Stimulated activated CD4-positive, alpha-beta T cell treated with anti-CD3 and anti-CD28 coated beads, Interleukin-12 subunit alpha, Interleukin-12 subunit beta, amount 100 ng/mL, for 48 hours (primary cell): ENCODE measurements at regions not wholly inside any gene's neighbourhood (a gene's known extent, or its start where the extent isn't known, plus 50 kb on each side); places are given as distances from the start of the nearest gene placed in this dataset.

Experiments
- DNase-seq, 3 donors: peaks; one replicate each; pipeline ENCODE4 v3.0.0-alpha.2; 2020; ENCODE audit warnings: low read depth in 2 of 3, low spot score in 1 of 3

DNA sequence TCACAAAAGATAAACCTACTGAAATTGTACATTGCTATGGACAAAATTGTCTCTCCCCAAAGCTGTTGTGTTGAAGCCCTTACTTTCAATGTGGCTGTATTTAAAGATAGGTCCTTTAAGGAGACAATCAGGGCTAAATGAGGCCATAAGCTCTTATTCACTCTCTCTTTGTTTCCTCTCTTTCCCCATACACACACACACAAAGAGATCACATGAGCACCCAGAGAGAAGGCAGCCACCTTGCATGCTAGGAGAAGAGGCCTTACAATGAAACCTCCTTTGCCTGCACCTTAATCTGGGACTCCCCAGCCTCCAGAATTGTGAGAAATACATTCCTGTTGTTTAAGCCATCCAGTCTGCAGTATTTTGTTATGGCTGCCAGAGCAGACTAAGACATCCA is 1295.6 kb upstream of the CDH6 start:
- no peak for DNase-seq

DNA sequence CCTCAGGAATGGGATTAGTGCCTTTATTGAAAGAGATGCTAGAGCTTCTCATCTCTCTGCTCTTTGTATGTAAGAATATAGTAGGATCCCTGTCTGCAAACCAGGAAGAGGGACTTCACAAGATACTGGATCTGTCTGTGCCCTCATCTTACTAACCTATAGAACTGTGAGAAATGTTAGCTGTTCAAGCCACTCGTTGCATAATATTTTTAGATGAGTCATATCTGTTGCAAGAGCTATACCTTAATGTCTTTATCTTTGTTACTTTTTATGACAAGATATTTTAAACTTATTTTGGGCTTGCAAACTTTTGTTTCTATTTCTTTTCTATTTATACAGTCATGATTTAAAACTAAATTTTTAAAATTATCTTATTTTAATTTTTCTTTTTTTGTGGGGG is 1296.8 kb upstream of the CDH6 start:
- no peak for DNase-seq

DNA sequence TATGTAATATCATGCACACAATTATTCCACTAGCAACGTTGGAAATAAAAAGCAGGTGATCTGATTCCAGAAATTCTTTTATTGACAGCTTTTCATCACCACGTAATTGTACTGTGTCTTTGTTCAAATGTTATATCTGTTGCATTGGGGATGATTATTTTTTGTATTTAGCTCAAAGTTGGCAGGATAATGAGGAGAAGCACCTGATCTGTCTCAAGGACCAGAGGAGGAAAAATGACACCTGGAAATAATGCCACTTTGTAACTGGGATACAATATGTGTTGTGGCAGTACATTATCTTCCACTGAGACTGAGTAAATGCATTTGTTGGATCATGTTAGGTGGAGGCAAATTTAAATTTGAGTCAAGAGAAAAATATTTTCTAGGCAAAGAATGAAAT is 1298.8 kb upstream of the CDH6 start:
- DNase-seq = no peak

DNA sequence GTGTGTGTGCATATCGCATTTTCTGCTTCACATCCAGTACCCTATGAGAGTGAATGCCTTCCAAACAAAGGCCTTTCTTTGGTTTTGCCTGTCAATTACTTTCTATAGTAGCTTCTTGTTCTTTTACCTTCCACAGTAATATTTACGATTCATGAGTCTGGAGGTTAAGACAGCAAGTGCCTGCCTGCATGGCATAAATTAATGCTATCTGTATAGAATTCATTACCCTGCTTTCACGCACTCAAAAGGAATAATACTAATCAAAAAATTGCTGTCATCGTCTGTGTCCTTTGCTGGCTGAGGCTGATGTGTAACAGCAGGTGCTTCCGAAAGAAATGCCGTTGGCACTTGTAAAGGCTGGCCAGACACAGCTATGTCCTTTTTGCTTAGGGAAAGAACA is 1304.4 kb upstream of the CDH6 start:
- no peak for DNase-seq

DNA sequence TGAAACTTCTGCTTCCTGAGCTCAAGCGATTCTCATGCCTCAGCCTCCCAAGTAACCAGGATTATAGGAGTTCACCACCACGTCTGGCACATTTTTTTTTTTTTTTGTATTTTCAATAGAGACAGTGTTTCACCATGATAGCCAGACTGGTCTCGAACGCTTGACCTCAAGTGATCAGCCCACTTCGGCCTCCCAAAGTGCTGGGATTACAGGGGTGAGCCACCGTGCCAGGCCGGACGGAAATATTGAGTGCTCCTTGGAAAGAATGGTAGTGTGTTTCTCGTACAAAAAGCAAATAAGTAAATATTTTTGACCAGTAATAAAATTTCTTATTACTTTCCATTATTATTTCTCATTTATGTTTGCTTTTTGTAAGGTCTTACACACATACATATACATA is 1307.9 kb upstream of the CDH6 start:
- DNase-seq = no peak

DNA sequence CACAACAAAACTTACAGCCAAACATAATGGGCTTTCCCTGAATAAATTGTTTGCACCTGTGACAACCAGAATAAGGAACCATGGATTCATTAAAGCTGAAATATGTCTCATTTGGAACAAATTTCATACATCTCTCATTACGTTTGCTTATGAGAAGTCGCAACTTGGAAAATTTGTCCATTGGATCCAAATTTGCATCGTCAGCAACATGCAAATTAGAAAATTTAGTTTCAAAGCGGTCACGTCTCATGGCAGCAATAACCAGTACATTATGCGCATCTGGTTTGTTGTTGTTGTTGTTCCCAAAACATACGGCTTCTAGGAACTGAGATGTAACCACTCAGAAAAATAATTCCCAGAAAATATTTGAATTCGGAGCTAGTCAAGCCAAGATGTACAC is 1311.5 kb upstream of the CDH6 start:
- DNase-seq = no peak

DNA sequence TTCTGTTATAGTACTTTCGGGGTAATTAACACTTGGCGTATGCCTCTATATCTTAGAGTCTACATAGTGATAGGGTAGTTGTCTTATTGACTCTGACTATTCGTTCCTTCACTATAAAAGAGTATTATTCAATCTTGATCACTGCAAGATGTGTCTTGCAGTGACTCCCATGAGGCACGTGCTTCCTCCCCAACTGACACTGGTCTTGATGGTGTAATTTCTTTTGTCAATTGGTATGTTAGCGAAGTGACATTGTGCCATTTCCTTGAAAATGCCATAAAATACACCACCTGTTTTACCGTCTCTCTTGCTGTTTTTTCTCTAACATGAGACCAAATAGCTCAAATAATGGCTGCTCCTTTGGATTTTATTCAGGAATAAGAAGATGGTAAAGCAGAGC is 1314.1 kb upstream of the CDH6 start:
- no peak for DNase-seq

DNA sequence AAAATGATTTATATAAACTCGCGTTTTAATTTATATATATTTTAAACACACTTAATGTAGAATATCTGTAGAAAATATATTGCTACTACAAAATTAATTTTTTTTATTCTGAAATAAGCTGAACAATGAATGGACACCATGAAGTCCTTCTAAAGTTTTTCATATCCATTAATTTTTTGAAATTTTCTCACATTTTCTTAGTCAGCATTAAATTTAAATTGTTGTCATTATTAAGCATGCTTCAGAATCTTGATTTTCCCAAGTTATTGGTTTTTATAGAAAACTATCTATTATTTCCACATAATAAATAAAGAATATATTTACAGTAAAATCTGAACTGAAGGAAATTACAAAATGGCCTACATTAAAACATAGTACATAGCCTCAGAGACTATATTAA is 1314.9 kb upstream of the CDH6 start:
- DNase-seq = no peak

DNA sequence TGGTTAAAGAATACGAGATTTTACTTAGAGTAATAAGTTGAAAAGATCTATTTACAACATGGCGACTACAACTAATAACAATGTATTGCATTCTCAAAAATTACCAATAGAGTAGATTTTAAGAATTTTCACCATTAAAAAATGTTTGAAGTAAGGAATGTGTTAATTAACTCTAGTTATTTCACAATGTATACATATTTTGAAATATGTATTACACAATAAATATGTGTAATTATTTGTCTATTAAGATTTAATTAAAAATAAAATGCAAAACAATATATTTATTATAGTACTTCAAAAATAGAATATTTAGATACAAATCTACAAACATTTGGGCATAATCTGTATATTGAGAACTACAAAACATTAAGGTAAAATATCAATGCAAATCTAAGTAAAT is 1326.3 kb upstream of the CDH6 start:
- DNase-seq = no peak

- DNase-seq = no peak
Measured at GRCh38 chr5:29853711-29854220, 1339.7 kb upstream of the CDH6 start.

DNA sequence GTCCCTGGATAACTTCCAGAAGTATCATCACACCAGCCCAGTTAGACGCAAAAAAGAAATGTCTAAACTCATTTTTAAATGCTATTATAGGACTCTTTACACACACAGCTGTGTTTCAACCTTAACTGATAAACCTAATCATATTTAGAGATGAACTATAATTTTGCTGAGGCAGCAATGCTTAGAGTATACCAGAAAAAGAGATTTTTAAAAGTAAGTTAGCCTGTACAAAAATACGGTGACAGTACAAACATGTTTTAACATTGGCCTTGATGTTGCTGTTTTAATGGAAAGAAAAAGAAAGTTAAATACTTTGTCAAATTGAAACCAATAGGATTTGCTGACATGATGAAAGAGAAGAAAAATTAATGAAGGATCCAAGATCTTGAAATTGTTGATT is 1341.2 kb upstream of the CDH6 start:
- no peak for DNase-seq

DNA sequence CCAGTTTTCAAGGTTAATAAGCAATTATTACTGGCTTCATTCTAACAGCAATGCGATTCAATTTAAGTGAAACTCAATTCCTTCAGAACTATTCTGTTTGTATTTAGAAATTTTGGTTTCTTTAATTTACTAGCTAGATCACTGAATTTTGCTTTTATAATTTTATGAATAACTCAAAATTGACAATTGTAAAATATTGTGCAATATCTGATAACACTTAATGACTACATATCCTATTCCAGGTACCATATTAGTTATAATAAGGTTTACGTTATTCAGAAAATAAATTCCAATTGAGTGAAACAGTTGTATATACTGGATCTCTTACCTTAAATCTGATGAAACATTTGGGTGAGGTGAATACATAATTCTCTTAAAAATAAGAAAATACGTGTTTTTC is 1348.3 kb upstream of the CDH6 start:
- DNase-seq = no peak

GRCh38 chr5:29833394-29833793 is 1360.1 kb upstream of the CDH6 start:
- no peak for DNase-seq

GRCh38 chr5:29822521-29822920 is 1371.0 kb upstream of the CDH6 start:
- no peak for DNase-seq

DNA sequence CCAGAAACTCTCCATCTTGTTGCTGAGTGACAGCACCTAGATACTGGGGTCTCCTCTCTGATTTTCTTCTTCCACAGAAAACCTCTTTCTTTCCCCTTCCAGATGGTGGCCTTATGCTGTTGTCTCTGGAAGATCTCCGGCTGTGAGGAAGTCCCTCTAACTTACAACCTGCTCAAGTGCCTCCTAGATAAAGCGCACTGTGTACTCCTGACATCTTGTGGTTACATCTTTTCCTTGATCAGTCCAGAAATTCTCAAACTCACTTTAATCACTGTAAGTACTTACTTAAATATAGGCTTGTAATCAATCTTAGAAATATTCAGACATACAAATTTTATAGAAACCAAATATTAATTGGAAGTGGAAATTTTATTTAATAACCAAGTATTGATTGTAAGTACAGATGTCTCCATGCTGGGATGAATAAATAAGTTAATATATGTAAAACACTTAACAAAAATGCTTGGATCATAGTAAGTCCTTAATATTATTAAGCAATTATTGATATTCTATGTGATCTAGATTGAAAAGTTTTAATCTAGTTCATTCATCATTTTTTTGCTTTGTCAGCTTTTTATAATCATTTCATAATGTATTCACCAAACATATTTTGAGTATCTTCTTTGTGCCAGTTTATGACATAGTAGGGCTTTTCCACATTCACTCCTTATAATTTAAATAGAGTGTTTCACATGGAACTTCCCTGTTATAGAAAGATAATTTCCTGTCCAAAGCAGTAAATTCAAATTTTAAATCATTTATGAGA is 1381.4 kb upstream of the CDH6 start:
- no peak for DNase-seq

- DNase-seq = no peak
Measured at GRCh38 chr5:29805804-29806203, 1387.7 kb upstream of the CDH6 start.

GRCh38 chr5:29800752-29801151 is 1392.7 kb upstream of the CDH6 start:
- no peak for DNase-seq

- no peak for DNase-seq
Measured at GRCh38 chr5:29796013-29796412, 1397.5 kb upstream of the CDH6 start.

DNA sequence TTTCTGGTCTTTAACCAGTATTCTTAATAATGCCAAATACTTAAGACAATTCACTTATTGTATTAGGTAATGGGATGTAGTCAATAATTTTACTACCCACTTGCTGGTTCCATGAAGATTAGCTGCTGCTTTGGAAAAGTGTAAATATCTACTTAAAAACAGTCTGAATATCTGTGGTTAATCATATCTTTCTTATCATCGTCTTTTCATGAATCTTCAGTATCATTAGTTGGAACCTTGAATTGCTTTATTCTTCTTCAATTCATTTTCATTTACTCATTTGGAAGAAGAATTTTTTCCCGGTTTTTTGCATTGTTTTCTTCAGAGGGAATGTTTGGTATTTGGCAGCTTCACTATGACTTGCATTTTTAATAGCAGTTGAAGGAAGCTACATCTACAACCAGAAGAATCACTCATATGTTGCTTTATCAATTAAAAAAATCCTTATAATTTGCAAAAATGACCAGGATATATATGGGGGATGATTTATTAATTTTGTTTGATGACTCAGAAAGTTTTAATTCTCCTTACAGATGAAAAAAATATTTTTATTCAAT is 1398.3 kb upstream of the CDH6 start:
- no peak for DNase-seq

GRCh38 chr5:29794141-29794787 is 1399.2 kb upstream of the CDH6 start:
- no peak for DNase-seq

DNA sequence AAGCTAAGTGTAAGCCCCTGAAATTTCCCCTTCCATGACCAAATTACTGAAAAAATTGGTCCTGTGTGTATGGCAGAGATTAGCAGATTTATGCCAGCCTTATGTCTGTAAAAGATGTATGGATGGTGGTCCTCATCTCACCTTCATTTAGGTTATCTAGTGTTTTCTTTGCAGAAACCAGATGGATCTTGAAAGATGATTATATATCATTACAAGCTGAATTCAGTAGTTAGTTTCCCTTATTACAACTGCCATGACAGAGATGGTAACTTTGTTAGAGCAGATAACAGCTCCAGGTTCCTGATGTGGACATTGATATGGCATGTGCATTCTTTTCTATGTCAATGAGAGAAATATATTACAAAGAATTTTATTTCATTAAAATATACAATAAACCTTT is 1403.2 kb upstream of the CDH6 start:
- DNase-seq = no peak

DNA sequence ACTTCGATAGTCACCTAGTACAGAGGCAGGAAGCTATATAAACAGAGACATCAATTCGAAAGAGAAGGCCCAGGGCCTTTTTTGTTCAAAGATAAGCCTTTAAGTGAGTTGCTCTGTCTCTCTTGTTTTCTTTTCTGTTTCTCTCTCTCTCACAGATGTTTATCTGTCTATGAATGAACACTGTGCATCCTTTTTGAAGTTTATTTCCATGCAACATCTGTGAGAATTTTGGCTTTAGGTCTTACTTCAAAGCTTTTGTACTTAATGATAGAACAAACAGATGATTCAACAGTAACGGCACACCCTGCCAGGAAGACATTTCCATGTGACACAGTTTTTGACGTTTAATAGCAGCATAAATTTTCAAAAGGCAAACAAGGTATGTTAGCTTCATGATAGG is 1413.1 kb upstream of the CDH6 start:
- no peak for DNase-seq

GRCh38 chr5:29779141-29779540 is 1414.3 kb upstream of the CDH6 start:
- DNase-seq = no peak
